LNCAP (cell line): ENCODE measurements at regions not wholly inside any gene's neighbourhood (a gene's known extent, or its start where the extent isn't known, plus 50 kb on each side); places are given as distances from the start of the nearest gene placed in this dataset.

ENCODE experiments used
- TF ChIP-seq, protein P1 (sequence below): fragments of 450-650 bp; IDR thresholded peaks from 2 replicates; pipeline ENCODE4 v1.5.1; 2017; ENCODE audit warnings: mild to moderate bottlenecking

DNA sequence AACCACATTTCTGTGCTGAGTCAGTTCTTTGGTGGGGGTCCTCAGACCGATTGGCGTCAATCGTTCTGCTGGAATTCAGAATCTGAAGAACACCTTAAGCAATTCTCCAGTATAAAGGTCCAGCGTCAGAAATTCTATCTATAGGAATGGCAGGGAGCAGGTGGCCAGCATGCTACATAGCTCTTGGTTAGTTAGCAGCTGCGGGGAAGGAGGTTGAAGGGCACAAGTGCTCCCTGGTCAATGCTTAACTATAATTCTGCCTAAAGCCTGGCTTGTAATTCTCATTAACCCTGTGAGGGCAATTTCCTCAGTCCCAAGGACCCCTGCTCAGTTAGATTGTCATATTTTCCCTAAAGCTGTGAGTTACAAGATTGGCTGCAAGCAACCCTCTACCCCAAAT, 54.3 kb upstream of the GALNT2 start:
- TF ChIP-seq, protein P1, sequence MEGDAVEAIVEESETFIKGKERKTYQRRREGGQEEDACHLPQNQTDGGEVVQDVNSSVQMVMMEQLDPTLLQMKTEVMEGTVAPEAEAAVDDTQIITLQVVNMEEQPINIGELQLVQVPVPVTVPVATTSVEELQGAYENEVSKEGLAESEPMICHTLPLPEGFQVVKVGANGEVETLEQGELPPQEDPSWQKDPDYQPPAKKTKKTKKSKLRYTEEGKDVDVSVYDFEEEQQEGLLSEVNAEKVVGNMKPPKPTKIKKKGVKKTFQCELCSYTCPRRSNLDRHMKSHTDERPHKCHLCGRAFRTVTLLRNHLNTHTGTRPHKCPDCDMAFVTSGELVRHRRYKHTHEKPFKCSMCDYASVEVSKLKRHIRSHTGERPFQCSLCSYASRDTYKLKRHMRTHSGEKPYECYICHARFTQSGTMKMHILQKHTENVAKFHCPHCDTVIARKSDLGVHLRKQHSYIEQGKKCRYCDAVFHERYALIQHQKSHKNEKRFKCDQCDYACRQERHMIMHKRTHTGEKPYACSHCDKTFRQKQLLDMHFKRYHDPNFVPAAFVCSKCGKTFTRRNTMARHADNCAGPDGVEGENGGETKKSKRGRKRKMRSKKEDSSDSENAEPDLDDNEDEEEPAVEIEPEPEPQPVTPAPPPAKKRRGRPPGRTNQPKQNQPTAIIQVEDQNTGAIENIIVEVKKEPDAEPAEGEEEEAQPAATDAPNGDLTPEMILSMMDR = no peak

DNA sequence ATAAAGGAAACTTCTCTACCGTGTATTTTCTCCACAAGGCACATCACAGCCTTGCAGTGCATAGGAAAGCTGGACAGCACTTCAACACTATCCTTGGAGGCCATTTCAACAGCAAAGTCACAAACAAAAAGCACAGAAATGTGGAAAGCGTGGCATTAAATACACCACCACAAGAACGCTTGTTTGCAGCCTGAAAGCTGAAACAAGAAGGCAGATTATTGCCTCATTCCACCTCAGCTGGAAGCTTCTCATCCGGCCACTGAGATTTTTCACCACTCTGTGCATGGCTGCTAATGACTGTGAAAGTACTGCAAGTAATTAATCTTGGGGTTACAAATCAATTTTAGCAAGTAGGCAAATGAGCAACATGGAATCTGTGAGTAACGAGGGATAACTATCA, 50.9 kb upstream of the GALNT2 start:
- TF ChIP-seq, protein P1 = no peak
